GM12878 (cell line): ENCODE measurements at regions not wholly inside any gene's neighbourhood (a gene's known extent, or its start where the extent isn't known, plus 50 kb on each side); places are given as distances from the start of the nearest gene placed in this dataset.

Source experiments
- CEBPB ChIP-seq, 2 experiments: fragments of 150-350 bp in 1 of 2; IDR thresholded peaks; 2 replicates each; pipeline ENCODE4 v1.6.1; 2012 to 2014; ENCODE audit warnings: low read depth in 2 of 2, low read length in 2 of 2, borderline replicate concordance in 1 of 2, inconsistent platforms in 1 of 2
- CTCF ChIP-seq, 3 experiments: IDR thresholded peaks in 2 of 3; conservative IDR thresholded peaks in 1 of 3; 2 replicates each; pipeline ENCODE4 v1.5.1; 2011; ENCODE audit warnings: low read depth in 3 of 3, low read length in 3 of 3, mild to moderate bottlenecking in 3 of 3, control low read depth in 2 of 3, moderate library complexity in 2 of 3, inconsistent platforms in 1 of 3, mixed read lengths in 1 of 3; ENCODE audit not compliant: control insufficient read depth in 2 of 3, insufficient read depth in 1 of 3; ENCODE audit errors: extremely low read depth in 1 of 3
- EP300 ChIP-seq, 2 experiments: fragments of 150-350 bp in 1 of 2; IDR thresholded peaks; 2 replicates each; pipeline ENCODE4 v1.6.1; 2011 to 2012; ENCODE audit warnings: low read depth in 2 of 2, low read length in 2 of 2, borderline replicate concordance in 1 of 2, improper control_type of control experiment in 1 of 2, inconsistent platforms in 1 of 2; ENCODE audit not compliant: control insufficient read depth in 1 of 2
- EZH2 ChIP-seq: IDR thresholded peaks from 2 replicates; pipeline ENCODE4 v1.6.1; 2012; ENCODE audit warnings: low read depth, mild to moderate bottlenecking, control low read depth, inconsistent platforms, low read length, borderline replicate concordance; ENCODE audit not compliant: control insufficient read depth
- MAX ChIP-seq: IDR thresholded peaks from 2 replicates; pipeline ENCODE4 v1.6.1; 2012; ENCODE audit warnings: low read depth, low read length, improper control_type of control experiment
- SUZ12 ChIP-seq: fragments of 200-600 bp; sonication (generic); IDR thresholded peaks from one replicate; pipeline ENCODE4 v1.6.1; 2018; ENCODE audit warnings: antibody characterized with exemption, mild to moderate bottlenecking; ENCODE audit not compliant: unreplicated experiment
- TCF12 ChIP-seq: IDR thresholded peaks from 2 replicates; pipeline ENCODE4 v1.6.1; 2011; ENCODE audit warnings: low read depth, mild to moderate bottlenecking, low read length
- ZNF24 ChIP-seq: fragments of 450-650 bp; IDR thresholded peaks from 2 replicates; pipeline ENCODE4 v1.6.1; 2017; ENCODE audit warnings: antibody characterized with exemption, mild to moderate bottlenecking

- TF ChIP-seq CTCF (IDR thresholded peaks at IDR 0.05 in 2 of 3, conservative IDR thresholded peaks at IDR 0.05 in 1 of 3; ENCODE audit: control insufficient read depth in 2 of 3, extremely low read depth in 1 of 3, insufficient read depth in 1 of 3, low read depth in 3 of 3, low read length in 3 of 3), result no peak
- TF ChIP-seq TCF12, result no peak
- no peak for TF ChIP-seq SUZ12
- TF ChIP-seq ZNF24, result no peak
- TF ChIP-seq CEBPB (IDR thresholded peaks at IDR 0.05; ENCODE audit: borderline replicate concordance in 1 of 2, low read depth in 2 of 2, low read length in 2 of 2), result no peak
- no peak for TF ChIP-seq EZH2
- no peak for TF ChIP-seq MAX
- no peak for TF ChIP-seq EP300 (IDR thresholded peaks at IDR 0.05; ENCODE audit: borderline replicate concordance in 1 of 2, control insufficient read depth in 1 of 2, low read depth in 2 of 2, low read length in 2 of 2)
These were observed 988.4 kb downstream of the TBL1XR1 start for GRCh38 chr3:176208915-176209314.
